ENCODE measurements at regions not wholly inside any gene's neighbourhood (a gene's known extent, or its start where the extent isn't known, plus 50 kb on each side); places are given as distances from the start of the nearest gene placed in this dataset.

DNA sequence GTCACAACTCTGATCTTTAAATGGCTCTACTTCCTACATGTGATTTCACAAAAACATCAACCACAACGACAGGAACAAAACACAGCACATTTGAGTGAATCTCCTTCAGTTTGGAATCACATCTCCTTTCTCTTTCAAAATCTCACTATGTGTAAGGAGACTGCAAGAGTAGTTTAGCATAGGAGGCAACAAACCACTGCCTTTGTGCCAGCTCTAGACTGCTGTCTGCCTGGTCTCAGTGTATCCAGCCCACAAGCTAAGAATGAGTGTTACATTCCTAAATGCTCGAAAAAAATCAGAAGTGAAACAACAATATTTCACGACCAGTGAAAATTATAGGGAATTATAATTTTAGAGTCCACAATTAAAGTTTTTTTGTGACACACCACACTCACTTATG is 217.0 kb upstream of the STEAP4 start:
- TF ChIP-seq, protein P1, sequence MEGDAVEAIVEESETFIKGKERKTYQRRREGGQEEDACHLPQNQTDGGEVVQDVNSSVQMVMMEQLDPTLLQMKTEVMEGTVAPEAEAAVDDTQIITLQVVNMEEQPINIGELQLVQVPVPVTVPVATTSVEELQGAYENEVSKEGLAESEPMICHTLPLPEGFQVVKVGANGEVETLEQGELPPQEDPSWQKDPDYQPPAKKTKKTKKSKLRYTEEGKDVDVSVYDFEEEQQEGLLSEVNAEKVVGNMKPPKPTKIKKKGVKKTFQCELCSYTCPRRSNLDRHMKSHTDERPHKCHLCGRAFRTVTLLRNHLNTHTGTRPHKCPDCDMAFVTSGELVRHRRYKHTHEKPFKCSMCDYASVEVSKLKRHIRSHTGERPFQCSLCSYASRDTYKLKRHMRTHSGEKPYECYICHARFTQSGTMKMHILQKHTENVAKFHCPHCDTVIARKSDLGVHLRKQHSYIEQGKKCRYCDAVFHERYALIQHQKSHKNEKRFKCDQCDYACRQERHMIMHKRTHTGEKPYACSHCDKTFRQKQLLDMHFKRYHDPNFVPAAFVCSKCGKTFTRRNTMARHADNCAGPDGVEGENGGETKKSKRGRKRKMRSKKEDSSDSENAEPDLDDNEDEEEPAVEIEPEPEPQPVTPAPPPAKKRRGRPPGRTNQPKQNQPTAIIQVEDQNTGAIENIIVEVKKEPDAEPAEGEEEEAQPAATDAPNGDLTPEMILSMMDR (IDR thresholded peaks at IDR 0.05), result no peak
- no peak for TF ChIP-seq POLR2A (IDR thresholded peaks at IDR 0.05)
- no peak for TF ChIP-seq EP300 (IDR thresholded peaks at IDR 0.05)

Data from ovary (tissue), 3 donors.